AG04450 (cell line): ENCODE measurements at regions not wholly inside any gene's neighbourhood (a gene's known extent, or its start where the extent isn't known, plus 50 kb on each side); places are given as distances from the start of the nearest gene placed in this dataset.

Experiments used
- CTCF ChIA-PET: fragments of 300-600, 350-600 bp; formaldehyde crosslinking; extraction: SDS; loops from one replicate; lab custom pipeline; 2022; ENCODE audit warnings: antibody characterized with exemption, inconsistent platforms; lab: Charles Lee
- POLR2A ChIA-PET: fragments of 350-600 bp; formaldehyde crosslinking; extraction: SDS; loops from one replicate; lab custom pipeline; 2021; ENCODE audit warnings: antibody characterized with exemption, inconsistent platforms; lab: Yijun Ruan, JAX
- DNase-seq: peaks from one replicate; pipeline ENCODE4 v3.0.0-alpha.2; 2011; ENCODE audit warnings: low read depth, low spot score
- H3K27ac ChIP-seq: one replicate; pipeline ENCODE4 v1.5.1; 2012; ENCODE audit warnings: low read depth, low read length, control low read depth
- H3K27me3 ChIP-seq: one replicate; pipeline ENCODE4 v1.6.0; 2012; ENCODE audit warnings: low read length; ENCODE audit not compliant: control insufficient read depth, insufficient read depth
- H3K4me3 ChIP-seq: 2 replicates; pipeline ENCODE4 v1.5.1; 2011; ENCODE audit warnings: mild to moderate bottlenecking, low read depth, low read length, control low read depth
- H3K9me3 ChIP-seq: 2 replicates; pipeline ENCODE4 v1.5.1; 2012; ENCODE audit warnings: low read length; ENCODE audit not compliant: control insufficient read depth, insufficient read depth
- TF ChIP-seq, protein P1 (sequence below): IDR thresholded peaks from 2 replicates; pipeline ENCODE4 v1.5.1; 2011; ENCODE audit warnings: low read depth, low read length, control low read depth, inconsistent platforms

DNA sequence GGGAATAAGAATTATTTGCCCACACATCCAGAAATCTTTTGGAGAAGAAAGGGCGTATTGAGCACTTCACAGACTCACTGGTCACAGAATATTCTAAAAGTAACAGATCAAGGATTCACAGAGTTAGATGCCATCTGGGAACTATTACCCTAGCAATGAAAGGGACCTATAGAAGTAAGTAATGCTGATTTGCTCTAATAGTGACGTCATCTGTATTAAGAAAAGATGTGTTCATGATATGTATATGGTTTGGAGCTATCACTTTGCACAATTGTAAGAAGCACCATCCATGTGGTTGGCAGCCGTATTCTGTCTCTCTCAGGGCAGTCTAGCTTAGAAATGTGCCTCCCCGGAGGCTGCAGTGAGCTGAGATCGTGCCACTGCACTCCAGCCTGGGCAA, 52.8 kb upstream of the SV2C start:
- TF ChIP-seq, protein P1, sequence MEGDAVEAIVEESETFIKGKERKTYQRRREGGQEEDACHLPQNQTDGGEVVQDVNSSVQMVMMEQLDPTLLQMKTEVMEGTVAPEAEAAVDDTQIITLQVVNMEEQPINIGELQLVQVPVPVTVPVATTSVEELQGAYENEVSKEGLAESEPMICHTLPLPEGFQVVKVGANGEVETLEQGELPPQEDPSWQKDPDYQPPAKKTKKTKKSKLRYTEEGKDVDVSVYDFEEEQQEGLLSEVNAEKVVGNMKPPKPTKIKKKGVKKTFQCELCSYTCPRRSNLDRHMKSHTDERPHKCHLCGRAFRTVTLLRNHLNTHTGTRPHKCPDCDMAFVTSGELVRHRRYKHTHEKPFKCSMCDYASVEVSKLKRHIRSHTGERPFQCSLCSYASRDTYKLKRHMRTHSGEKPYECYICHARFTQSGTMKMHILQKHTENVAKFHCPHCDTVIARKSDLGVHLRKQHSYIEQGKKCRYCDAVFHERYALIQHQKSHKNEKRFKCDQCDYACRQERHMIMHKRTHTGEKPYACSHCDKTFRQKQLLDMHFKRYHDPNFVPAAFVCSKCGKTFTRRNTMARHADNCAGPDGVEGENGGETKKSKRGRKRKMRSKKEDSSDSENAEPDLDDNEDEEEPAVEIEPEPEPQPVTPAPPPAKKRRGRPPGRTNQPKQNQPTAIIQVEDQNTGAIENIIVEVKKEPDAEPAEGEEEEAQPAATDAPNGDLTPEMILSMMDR, result no peak
- ChIA-PET POLR2A (no interaction called here), CTCF (no interaction called here)
- no peaks in the 10 kb centered on the region for H3K27me3 ChIP-seq
- no peak overlapping the region for H3K27ac ChIP-seq
- no peak overlapping the region for H3K4me3 ChIP-seq
- no peaks in the 10 kb centered on the region; the same call in 1 of the 2 replicates for H3K9me3 ChIP-seq
- DNase-seq, result no peak

DNA sequence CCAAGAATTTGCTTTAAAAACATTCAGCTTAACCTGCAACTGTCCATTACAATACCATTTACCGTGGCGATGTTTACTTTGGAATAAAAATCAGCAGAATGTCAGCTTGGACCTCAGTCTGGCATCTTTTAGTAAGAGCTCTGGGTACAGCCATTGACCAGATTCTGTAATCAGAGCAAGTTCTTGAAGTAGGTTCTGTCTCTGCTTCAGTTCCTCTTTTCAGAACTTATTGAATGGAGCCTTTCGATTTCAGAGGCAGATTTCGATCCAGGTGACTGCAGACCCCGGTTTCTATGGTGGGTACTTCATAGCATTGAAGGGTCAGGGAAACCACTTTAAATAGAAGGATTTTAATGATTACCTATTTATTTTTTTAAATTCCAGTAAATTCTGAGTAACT, 53.4 kb upstream of the SV2C start:
- TF ChIP-seq, protein P1, result no peak
- no peaks in the 10 kb centered on the region for H3K27me3 ChIP-seq
- ChIA-PET CTCF (no interaction called here), POLR2A (no interaction called here)
- no peaks in the 10 kb centered on the region; the same call in 1 of the 2 replicates for H3K9me3 ChIP-seq
- H3K27ac ChIP-seq, result no peak overlapping the region
- DNase-seq, result no peak
- no peak overlapping the region for H3K4me3 ChIP-seq

DNA sequence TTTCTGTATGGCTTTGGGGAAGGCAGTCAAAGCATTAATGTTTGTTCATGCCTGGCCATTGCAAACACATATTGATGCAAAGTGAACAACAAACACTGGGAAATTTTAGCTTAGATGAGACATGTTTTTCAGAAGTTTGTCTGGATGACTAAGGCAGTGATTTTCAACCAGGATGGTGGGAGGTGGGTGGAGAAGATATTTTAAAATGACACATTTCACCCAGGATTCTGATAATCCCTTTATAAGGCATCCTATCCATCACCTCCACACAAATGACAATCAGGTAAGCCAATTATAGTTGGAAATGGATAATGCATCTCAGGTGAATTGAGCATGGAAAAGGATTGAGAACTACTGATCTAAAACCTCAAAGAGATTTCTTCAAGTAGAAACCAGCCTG, 57.4 kb upstream of the SV2C start:
- TF ChIP-seq, protein P1, result no peak
- ChIA-PET CTCF (interaction anchor here (0.6 kb wide), 1 partner anchor 98 kb away, joined by 3 read pairs; no protein-coding TSS in a partner anchor), POLR2A (no interaction called here)
- Histone ChIP-seq H3K27me3 (no peaks in the 10 kb centered on the region), H3K4me3 (no peak overlapping the region), H3K27ac (no peak overlapping the region), H3K9me3 (no peaks in the 10 kb centered on the region)
- no peak for DNase-seq

DNA sequence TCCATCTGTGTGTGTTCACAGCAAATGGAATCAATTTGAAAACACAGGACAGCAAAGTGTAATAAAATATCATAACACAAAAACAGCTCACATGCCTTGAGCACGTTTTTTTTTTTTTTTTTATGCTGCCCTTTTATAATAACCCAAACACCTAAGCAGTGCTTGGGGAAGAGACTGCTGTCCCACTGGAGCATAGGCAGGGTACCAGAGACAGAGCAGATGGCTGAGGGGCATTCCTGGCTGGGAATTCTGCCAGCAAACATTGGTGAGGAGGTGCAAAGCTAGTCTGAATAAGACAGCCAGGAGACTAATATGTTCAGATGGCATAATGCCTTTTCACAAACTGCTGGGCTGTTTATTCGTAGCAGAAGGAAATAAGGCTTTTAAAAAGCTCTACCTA, 58.1 kb upstream of the SV2C start:
- no peaks in the 10 kb centered on the region for H3K27me3 ChIP-seq
- ChIA-PET POLR2A (no interaction called here), CTCF (interaction anchor here (0.6 kb wide), 1 partner anchor 97 kb away, joined by 3 read pairs; no protein-coding TSS in a partner anchor)
- no peak overlapping the region for H3K27ac ChIP-seq
- no peak overlapping the region for H3K4me3 ChIP-seq
- H3K9me3 ChIP-seq, result no peaks in the 10 kb centered on the region
- TF ChIP-seq, protein P1, result no peak
- no peak for DNase-seq

DNA sequence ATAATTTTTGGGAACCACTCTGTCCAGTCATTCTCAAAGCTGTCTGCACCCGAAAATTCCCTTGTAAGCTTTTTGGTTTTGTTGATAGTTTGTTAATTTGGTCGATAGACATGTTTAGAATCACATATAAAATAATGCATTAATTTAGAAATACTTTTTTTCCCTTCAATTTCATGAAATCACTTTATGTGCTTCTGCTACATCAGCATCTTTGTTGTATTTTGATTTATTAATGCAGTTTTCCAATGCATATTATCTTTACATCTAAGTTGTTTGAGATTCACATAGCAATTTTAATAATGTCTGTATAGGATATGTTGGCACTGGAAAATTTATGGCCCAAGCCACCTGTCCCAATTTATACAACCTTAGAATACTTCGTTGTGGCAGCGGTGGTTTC, 60.6 kb upstream of the SV2C start:
- Histone ChIP-seq H3K27me3 (no peaks in the 10 kb centered on the region), H3K9me3 (no peaks in the 10 kb centered on the region; the same call in 1 of the 2 replicates), H3K4me3 (no peak overlapping the region), H3K27ac (no peak overlapping the region)
- ChIA-PET POLR2A (no interaction called here), CTCF (no interaction called here)
- DNase-seq, result no peak
- TF ChIP-seq, protein P1, result no peak
